ENCODE measurements at regions not wholly inside any gene's neighbourhood (a gene's known extent, or its start where the extent isn't known, plus 50 kb on each side); places are given as distances from the start of the nearest gene placed in this dataset.
A peak's percentile ranks its signal among the peaks of the same experiment; 100 is the strongest.
"Not testable (repeated sequence)": the region's sequence is repeated elsewhere in the genome, so short reads cannot be mapped to it uniquely, and the experiment has no call there.

DNA sequence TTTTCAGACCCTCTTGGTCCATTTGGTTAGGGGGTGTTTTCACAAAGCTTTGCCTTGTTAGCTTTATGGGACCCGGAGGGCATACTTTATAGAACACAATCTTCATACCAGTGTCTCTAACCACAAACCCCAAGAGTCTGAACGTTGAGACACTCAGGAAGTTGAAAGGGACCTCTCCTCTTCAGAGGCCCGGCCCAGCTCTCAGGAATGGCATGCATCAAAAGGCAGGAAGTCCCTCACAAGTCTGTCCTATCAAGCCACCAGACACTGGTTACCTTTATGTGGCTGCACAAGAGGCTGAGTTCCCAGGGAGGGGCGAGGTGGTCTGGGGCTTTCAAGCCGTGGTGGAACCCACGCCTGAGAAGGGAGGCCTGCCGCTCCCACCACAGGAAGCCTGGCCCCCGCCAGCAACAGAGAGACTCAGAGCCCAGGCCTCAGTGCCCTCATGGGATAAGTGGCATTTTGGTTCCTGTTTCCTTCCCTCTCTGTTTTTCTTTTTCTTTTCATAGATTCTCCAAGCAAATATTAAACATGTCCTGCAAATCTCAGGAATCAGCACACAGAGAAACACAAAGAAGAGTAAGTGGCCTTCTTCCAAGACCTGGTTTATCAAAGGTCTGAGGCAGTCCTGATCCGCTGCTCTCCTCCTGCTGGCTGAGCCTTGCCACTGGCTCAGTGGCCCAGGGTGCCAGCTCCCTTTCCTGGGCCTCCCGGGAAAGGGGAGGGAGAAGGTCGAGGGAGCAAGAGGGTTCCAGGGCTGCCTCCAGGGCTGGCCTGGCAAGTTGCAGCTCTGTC lies 50.6 kb upstream of the SMURF2 start:
- TF ChIP-seq, protein P1, sequence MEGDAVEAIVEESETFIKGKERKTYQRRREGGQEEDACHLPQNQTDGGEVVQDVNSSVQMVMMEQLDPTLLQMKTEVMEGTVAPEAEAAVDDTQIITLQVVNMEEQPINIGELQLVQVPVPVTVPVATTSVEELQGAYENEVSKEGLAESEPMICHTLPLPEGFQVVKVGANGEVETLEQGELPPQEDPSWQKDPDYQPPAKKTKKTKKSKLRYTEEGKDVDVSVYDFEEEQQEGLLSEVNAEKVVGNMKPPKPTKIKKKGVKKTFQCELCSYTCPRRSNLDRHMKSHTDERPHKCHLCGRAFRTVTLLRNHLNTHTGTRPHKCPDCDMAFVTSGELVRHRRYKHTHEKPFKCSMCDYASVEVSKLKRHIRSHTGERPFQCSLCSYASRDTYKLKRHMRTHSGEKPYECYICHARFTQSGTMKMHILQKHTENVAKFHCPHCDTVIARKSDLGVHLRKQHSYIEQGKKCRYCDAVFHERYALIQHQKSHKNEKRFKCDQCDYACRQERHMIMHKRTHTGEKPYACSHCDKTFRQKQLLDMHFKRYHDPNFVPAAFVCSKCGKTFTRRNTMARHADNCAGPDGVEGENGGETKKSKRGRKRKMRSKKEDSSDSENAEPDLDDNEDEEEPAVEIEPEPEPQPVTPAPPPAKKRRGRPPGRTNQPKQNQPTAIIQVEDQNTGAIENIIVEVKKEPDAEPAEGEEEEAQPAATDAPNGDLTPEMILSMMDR (IDR thresholded peaks at IDR 0.05; ENCODE audit: borderline replicate concordance, extremely low read depth, low read length, poor library complexity, severe bottlenecking): peak; percentile 35
- TF ChIP-seq EZH2 (IDR thresholded peaks at IDR 0.05; ENCODE audit: borderline replicate concordance, low read depth, low read length, severe bottlenecking): not testable (repeated sequence)
